ENCODE measurements at regions not wholly inside any gene's neighbourhood (a gene's known extent, or its start where the extent isn't known, plus 50 kb on each side); places are given as distances from the start of the nearest gene placed in this dataset.

GRCh38 chr5:65087154-65087553 lies 318.4 kb downstream of the CWC27 start:
- Mint-ChIP-seq H3K4me1 (ENCODE audit: low read depth) (no peaks in the 10 kb centered on the region), H3K36me3 (no peaks in the 10 kb centered on the region), H3K27ac (no peak overlapping the region), H3K27me3 (peaks cover 9% of the 10 kb centered on the region), H3K4me3 (no peak overlapping the region), H3K9me3 (no peaks in the 10 kb centered on the region)
- POLR2A ChIA-PET: no interaction called here
- DNase-seq: no peak
- CTCF ChIA-PET: no interaction called here
- intact Hi-C loops (cut with micrococcal nuclease): no loop called here

GRCh38 chr5:65094279-65094678 lies 325.5 kb downstream of the CWC27 start:
- POLR2A ChIA-PET: no interaction called here
- no peak for DNase-seq
- CTCF ChIA-PET: no interaction called here
- H3K36me3 Mint-ChIP-seq: no peaks in the 10 kb centered on the region
- H3K27me3 Mint-ChIP-seq: peaks cover 9% of the 10 kb centered on the region
- no peaks in the 10 kb centered on the region for H3K4me1 Mint-ChIP-seq (ENCODE audit: low read depth)
- intact Hi-C loops (cut with micrococcal nuclease): no loop called here
- no peak overlapping the region for H3K27ac Mint-ChIP-seq
- no peak overlapping the region for H3K4me3 Mint-ChIP-seq
- H3K9me3 Mint-ChIP-seq: no peaks in the 10 kb centered on the region

GRCh38 chr5:65098393-65098792 lies 329.7 kb downstream of the CWC27 start:
- ChIA-PET CTCF (no interaction called here), POLR2A (no interaction called here)
- Mint-ChIP-seq H3K9me3 (no peaks in the 10 kb centered on the region), H3K27ac (no peak overlapping the region), H3K27me3 (no peaks in the 10 kb centered on the region), H3K4me1 (ENCODE audit: low read depth) (peaks cover 8% of the 10 kb centered on the region), H3K36me3 (no peaks in the 10 kb centered on the region), H3K4me3 (no peak overlapping the region)
- no peak for DNase-seq
- intact Hi-C loops (cut with micrococcal nuclease): no loop called here
